ENCODE measurements at regions not wholly inside any gene's neighbourhood (a gene's known extent, or its start where the extent isn't known, plus 50 kb on each side); places are given as distances from the start of the nearest gene placed in this dataset.

DNA sequence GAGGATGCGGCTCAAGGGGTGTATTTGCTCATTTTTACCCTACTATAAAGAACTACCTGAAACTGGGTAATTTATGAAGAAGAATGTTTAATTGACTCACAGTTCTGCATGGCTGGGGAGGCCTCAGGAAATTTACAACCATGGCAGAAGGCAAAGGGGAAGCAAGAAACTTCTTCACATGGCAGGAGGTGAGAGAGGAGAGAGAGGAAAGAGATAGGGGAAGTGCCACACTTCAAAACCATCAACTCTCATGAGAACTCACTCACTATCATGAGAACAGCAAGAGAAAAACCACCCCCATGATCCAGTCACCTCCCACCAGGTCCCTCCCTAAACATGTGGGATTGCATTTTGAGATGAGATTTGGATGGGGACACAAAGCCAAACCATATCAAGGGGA, 192.7 kb downstream of the DIPK2A start:
- H3K4me3 ChIP-seq (ENCODE audit: low read depth, low read length), result no peak overlapping the region
- in situ Hi-C loops (cut with HindIII; ENCODE audit: low pct_ligation_motif_present, low sequenced_read_pairs), result no loop called here
- TF ChIP-seq, protein P1, sequence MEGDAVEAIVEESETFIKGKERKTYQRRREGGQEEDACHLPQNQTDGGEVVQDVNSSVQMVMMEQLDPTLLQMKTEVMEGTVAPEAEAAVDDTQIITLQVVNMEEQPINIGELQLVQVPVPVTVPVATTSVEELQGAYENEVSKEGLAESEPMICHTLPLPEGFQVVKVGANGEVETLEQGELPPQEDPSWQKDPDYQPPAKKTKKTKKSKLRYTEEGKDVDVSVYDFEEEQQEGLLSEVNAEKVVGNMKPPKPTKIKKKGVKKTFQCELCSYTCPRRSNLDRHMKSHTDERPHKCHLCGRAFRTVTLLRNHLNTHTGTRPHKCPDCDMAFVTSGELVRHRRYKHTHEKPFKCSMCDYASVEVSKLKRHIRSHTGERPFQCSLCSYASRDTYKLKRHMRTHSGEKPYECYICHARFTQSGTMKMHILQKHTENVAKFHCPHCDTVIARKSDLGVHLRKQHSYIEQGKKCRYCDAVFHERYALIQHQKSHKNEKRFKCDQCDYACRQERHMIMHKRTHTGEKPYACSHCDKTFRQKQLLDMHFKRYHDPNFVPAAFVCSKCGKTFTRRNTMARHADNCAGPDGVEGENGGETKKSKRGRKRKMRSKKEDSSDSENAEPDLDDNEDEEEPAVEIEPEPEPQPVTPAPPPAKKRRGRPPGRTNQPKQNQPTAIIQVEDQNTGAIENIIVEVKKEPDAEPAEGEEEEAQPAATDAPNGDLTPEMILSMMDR (IDR thresholded peaks at IDR 0.05; ENCODE audit: low read depth, low read length, missing control alignments), result no peak
- H3K27me3 ChIP-seq (replicated peaks), result no peaks in the 10 kb centered on the region
- no peak overlapping the region for H3K27ac ChIP-seq
- no peaks in the 10 kb centered on the region for H3K36me3 ChIP-seq (replicated peaks)
- DNase-seq, result no peak

DNA sequence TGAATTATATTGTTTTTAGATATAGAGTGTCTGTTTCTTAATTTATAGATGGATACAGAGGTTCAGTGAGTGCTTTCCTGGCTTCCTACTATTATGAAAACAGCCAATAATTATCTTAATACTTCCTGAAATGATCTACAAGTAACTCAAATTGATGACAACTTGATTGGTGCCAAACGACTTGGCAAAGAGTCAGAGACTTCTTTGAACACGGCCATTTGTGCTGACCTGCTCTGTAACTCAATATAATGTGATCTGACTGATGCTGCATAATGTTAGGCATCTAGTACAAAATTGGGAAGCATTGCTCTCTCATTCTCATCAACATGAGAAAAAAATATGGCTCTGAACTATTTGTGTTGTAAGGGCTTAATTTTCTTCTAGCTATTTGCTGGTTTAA, 193.9 kb downstream of the DIPK2A start:
- Histone ChIP-seq H3K36me3 (replicated peaks) (no peaks in the 10 kb centered on the region), H3K27ac (no peak overlapping the region), H3K4me3 (ENCODE audit: low read depth, low read length) (no peak overlapping the region), H3K27me3 (replicated peaks) (no peaks in the 10 kb centered on the region)
- TF ChIP-seq, protein P1 (IDR thresholded peaks at IDR 0.05; ENCODE audit: low read depth, low read length, missing control alignments), result no peak
- DNase-seq, result no peak
- in situ Hi-C loops (cut with HindIII; ENCODE audit: low pct_ligation_motif_present, low sequenced_read_pairs), result no loop called here

DNA sequence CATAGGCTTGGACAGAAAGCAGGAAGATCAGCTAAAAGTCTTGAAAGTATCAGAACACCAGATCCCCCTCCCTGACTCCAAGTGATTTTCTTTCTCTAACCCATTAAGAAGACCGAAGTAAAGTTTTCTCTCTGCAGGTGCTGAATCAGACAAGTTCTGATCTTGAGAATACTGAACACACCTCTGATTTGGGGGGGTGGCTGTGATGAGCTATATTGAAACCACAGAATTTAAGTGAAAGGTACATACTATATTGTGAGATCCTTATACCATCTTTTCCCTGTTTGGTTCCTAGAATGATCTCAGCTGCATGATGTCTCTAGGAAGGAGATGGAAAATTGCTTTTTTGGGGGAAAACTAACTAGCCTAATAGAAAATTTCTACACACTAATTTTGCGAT, 196.0 kb downstream of the DIPK2A start:
- Histone ChIP-seq H3K27ac (no peak overlapping the region), H3K27me3 (replicated peaks) (no peaks in the 10 kb centered on the region), H3K36me3 (replicated peaks) (no peaks in the 10 kb centered on the region), H3K4me3 (ENCODE audit: low read depth, low read length) (no peak overlapping the region)
- TF ChIP-seq, protein P1 (IDR thresholded peaks at IDR 0.05; ENCODE audit: low read depth, low read length, missing control alignments), result no peak
- in situ Hi-C loops (cut with HindIII; ENCODE audit: low pct_ligation_motif_present, low sequenced_read_pairs), result no loop called here
- no peak for DNase-seq

DNA sequence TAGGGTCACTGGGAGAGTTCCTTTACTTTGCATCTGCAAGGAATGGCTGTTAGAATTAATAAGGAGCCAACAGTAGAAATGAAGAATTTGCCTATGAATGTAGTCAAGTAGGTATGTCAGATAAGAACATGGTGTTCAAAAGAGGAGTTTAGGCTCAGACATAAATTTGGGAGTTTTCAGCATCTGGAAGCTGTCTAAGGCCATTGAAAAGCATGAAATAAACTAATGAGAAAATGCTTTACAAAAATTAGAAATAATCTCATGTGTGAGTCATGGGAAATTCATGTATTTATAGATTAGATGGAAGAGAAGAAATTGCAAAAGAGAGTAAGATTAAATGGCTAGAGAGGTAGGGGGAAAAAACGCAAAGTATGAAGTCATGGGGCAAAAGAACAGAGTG, 201.9 kb downstream of the DIPK2A start:
- no peak overlapping the region for H3K27ac ChIP-seq
- no peak for DNase-seq
- TF ChIP-seq, protein P1 (IDR thresholded peaks at IDR 0.05; ENCODE audit: low read depth, low read length, missing control alignments), result no peak
- H3K36me3 ChIP-seq (replicated peaks), result no peaks in the 10 kb centered on the region
- in situ Hi-C loops (cut with HindIII; ENCODE audit: low pct_ligation_motif_present, low sequenced_read_pairs), result no loop called here
- H3K27me3 ChIP-seq (replicated peaks), result no peaks in the 10 kb centered on the region
- H3K4me3 ChIP-seq (ENCODE audit: low read depth, low read length), result no peak overlapping the region

DNA sequence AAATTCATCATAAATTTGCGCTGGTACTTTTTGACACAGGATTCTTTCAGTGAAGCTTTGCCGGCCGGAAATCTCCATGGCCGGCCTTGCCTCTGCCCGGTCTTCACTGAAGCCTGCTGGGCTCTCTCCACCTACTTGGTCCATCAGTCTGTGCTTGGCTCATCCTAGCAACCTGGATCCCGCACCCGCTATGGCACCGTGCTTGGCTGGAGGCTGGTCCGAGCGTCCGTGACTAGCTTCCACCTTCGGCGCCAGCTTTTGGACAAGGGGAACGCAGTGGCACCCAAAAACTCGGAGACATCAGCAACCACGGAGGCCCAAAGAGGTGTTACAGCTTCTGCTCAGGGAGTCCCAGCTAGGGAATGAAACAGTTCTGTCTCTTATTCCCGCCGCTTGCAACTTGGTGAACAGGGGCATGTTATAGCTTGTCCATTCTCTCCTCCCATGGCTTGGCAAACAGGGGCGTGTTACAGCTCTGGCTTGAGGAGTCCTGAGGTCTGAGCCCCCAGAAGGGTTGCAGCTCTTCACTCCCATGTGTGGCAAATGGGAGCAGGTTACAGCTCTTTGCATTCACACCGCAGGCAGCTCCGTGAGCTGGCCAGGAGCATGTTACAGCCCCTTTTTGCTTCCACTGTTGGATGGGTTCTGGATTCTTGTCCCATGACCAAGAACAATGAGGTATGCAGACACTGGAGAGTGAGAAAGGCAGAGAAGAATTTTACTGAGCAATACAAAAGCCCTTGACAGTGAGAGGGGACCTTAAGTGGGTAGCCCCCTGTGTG, 204.2 kb downstream of the DIPK2A start:
- DNase-seq, result no peak
- Histone ChIP-seq H3K27me3 (replicated peaks) (no peaks in the 10 kb centered on the region), H3K4me3 (ENCODE audit: low read depth, low read length) (no peak overlapping the region), H3K36me3 (replicated peaks) (no peaks in the 10 kb centered on the region), H3K27ac (no peak overlapping the region)
- TF ChIP-seq, protein P1 (IDR thresholded peaks at IDR 0.05; ENCODE audit: low read depth, low read length, missing control alignments), result no peak
- in situ Hi-C loops (cut with HindIII; ENCODE audit: low pct_ligation_motif_present, low sequenced_read_pairs), result no loop called here

DNA sequence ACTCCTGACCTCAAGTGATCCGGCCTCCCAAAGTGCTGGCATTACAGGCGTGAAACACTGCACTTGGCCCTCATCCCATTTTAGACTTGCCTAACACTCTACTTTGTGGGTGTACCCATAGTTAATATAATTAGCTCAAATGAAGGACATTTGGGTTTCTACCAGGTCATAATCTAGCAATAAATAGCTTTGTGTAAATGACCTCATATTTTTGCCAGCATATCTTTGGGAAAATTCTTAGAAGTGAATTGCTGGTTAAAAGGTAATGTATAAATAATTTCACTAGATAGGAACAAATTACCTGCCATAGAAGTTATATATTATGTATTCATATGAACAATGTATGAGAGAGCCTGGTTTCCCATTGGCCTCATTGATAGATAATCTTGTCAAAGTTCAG, 206.0 kb downstream of the DIPK2A start:
- TF ChIP-seq, protein P1 (IDR thresholded peaks at IDR 0.05; ENCODE audit: low read depth, low read length, missing control alignments), result no peak
- no peak overlapping the region for H3K4me3 ChIP-seq (ENCODE audit: low read depth, low read length)
- no peaks in the 10 kb centered on the region for H3K36me3 ChIP-seq (replicated peaks)
- in situ Hi-C loops (cut with HindIII; ENCODE audit: low pct_ligation_motif_present, low sequenced_read_pairs), result no loop called here
- no peaks in the 10 kb centered on the region for H3K27me3 ChIP-seq (replicated peaks)
- no peak overlapping the region for H3K27ac ChIP-seq
- DNase-seq, result no peak
